HCT116 (cell line): ENCODE measurements at regions not wholly inside any gene's neighbourhood (a gene's known extent, or its start where the extent isn't known, plus 50 kb on each side); places are given as distances from the start of the nearest gene placed in this dataset.

Experiments
- ELF1 ChIP-seq: IDR thresholded peaks from 2 replicates; pipeline ENCODE4 v1.6.1; 2012; ENCODE audit warnings: low read depth, borderline replicate concordance
- POLR2AphosphoS5 ChIP-seq: IDR thresholded peaks from 2 replicates; pipeline ENCODE4 v1.6.1; 2011; ENCODE audit warnings: mild to moderate bottlenecking, low read depth, low read length, moderate library complexity

DNA sequence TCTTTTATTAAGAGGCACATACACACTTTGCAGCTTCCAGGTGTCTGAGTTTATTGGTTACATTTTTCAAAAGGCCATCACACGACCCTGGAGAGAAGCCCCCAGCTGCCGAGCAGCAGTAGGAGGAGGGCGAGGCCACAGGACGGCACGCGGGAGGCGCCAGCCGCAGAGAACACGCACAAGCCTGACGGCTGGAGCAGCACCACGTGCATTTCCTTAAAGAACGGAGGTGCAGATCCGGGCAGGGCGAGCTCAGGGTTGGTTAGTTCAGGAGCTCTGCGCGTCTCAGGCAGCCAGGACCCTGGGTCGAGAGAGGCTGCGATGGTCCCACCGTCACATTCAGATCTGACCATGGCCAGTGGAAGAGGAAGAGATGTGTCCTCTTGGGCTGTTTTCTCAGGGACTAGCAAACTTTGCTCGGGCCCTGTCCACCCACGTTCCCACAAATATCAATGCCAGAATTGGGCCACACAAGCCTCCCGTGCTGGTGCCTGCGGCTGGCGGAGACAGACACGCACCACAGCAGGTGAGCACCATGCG is 121.4 kb upstream of the AFDN start:
- TF ChIP-seq ELF1 = no peak
- no peak for TF ChIP-seq POLR2AphosphoS5
